ENCODE measurements at regions not wholly inside any gene's neighbourhood (a gene's known extent, or its start where the extent isn't known, plus 50 kb on each side); places are given as distances from the start of the nearest gene placed in this dataset.

DNA sequence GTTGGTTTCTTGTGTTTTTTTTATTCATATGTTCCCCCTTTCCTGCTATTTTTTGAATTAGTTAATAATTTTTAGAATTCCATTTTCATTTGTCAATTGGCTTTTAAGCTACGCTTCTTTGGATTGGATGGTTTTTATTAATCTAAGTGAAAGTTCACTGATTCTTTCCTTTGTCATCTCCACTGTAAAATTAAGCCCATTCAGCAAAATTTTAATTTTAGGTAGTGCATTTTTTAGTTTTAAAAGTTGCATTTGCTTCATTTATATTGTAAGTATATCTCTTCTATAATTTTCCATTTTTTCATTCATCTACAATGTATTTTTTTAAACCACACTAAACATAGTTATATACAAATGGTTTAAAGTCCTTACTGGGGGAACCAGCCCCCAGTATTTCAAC lies 417.3 kb upstream of the HTR2C start:
- H3K27ac ChIP-seq (ENCODE audit: low read length), result no peak overlapping the region
- no peaks in the 10 kb centered on the region for H3K36me3 ChIP-seq (ENCODE audit: control insufficient read depth, low read depth, low read length)
- H3K27me3 ChIP-seq (ENCODE audit: control insufficient read depth, insufficient read depth, low read length), result no peaks in the 10 kb centered on the region
- no peaks in the 10 kb centered on the region for H3K4me1 ChIP-seq (ENCODE audit: control insufficient read depth, low read depth, low read length)
- no peak overlapping the region for H3K9ac ChIP-seq (ENCODE audit: low read length)
- no peak overlapping the region for H3K4me3 ChIP-seq (ENCODE audit: low read length)
- peaks cover 10% of the 10 kb centered on the region for H3K9me3 ChIP-seq (ENCODE audit: control insufficient read depth, low read depth, low read length)

DNA sequence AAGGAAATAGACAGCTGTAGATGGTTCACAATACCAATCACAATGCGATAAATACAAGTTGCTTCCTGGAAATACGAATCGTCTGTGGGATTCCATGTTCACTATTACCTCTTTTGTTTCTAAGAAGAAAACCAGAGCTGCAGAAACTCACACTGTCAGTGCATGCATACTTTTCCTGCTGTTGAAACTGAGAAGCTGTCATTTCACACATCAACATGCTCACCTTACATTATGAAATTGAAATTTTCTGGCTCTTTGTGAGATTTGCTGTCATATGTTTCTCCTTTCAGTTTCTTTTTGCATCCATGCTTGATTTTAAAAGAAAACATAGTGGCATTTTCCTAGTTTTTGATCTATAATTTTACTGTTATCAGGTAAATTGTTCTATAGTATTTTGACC lies 418.3 kb upstream of the HTR2C start:
- Histone ChIP-seq H3K4me3 (ENCODE audit: low read length) (no peak overlapping the region), H3K4me1 (ENCODE audit: control insufficient read depth, low read depth, low read length) (no peaks in the 10 kb centered on the region), H3K9me3 (ENCODE audit: control insufficient read depth, low read depth, low read length) (peaks cover 10% of the 10 kb centered on the region), H3K9ac (ENCODE audit: low read length) (no peak overlapping the region), H3K27ac (ENCODE audit: low read length) (no peak overlapping the region), H3K36me3 (ENCODE audit: control insufficient read depth, low read depth, low read length) (no peaks in the 10 kb centered on the region), H3K27me3 (ENCODE audit: control insufficient read depth, insufficient read depth, low read length) (no peaks in the 10 kb centered on the region)

DNA sequence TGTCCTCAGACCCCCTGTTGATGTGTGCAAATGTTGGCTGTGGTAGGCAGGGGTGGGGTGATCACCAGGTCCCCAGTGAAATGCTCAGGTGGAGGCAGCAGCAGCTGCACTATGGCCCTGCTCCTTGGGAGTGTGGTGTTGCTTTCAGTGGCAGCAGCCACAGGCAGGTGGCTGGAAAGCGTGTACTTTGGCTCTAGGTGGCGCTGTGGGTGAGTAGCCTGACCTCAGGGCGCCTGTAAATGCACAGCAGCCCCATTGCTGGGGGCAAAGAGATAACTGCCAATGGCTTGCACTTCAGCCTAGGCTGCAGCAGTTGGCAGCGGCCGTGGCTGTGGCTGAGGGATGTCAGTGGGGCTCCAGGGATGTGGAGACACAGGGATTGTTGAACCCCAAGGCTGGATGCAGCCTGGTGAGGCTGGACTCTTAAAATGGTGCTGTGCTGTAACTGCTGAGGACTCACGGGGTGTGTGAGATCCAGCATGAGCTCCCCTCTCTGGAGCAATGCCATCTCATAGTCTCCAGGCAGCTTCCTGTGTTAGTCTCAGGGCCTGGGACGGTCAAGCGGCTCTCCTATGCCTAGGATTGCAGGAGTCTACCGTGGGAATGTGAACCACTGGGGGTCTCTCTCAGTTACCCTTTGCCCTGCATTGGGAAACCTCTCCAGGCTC lies 421.7 kb upstream of the HTR2C start:
- no peak overlapping the region for H3K4me3 ChIP-seq (ENCODE audit: low read length)
- H3K27ac ChIP-seq (ENCODE audit: low read length), result no peak overlapping the region
- no peaks in the 10 kb centered on the region for H3K36me3 ChIP-seq (ENCODE audit: control insufficient read depth, low read depth, low read length)
- H3K4me1 ChIP-seq (ENCODE audit: control insufficient read depth, low read depth, low read length), result no peaks in the 10 kb centered on the region
- no peak overlapping the region for H3K9ac ChIP-seq (ENCODE audit: low read length)
- H3K9me3 ChIP-seq (ENCODE audit: control insufficient read depth, low read depth, low read length), result peaks cover 8% of the 10 kb centered on the region
- H3K27me3 ChIP-seq (ENCODE audit: control insufficient read depth, insufficient read depth, low read length), result no peaks in the 10 kb centered on the region

DNA sequence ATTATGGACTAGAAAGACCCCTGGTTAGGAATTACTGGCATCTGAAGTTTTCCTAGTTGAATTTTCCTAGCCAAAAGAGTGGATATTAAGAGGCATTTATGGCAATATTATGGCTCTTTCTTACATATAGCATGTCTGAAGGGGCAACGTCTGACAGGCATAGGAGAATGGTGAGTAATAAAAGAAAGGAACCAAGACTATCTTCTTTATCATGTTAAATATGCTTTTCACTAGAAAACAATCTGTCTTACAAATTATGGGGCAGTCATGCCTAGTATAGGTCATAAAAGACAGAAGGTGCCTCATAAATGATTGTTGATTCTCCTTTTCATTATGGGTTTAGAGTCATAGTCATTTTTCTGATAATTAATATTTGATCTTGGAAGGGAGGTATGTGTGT lies 431.1 kb upstream of the HTR2C start:
- H3K4me1 ChIP-seq (ENCODE audit: control insufficient read depth, low read depth, low read length), result no peaks in the 10 kb centered on the region
- no peak overlapping the region for H3K9ac ChIP-seq (ENCODE audit: low read length)
- no peaks in the 10 kb centered on the region for H3K27me3 ChIP-seq (ENCODE audit: control insufficient read depth, insufficient read depth, low read length)
- H3K9me3 ChIP-seq (ENCODE audit: control insufficient read depth, low read depth, low read length), result no peaks in the 10 kb centered on the region
- H3K36me3 ChIP-seq (ENCODE audit: control insufficient read depth, low read depth, low read length), result no peaks in the 10 kb centered on the region
- H3K27ac ChIP-seq (ENCODE audit: low read length), result no peak overlapping the region
- H3K4me3 ChIP-seq (ENCODE audit: low read length), result no peak overlapping the region

DNA sequence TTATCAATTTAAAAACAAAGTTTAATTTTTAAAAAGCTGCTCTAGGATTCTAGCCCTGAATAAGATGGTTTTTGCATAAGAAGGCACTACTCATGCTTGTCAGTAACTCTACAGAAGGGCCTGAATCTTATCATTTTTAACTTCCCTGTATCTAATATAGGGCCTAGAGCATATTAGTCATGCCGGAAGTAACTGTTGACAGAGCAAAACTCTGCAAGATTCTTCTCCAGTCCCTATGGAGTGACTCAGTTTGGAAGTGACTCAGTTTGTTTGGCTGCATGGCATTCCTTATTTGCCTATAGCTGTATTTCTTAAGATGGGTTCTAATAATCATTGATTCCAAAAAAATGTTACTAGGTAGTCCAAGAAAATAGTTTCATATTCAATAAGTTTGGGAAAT lies 431.8 kb upstream of the HTR2C start:
- Histone ChIP-seq H3K4me3 (ENCODE audit: low read length) (no peak overlapping the region), H3K9ac (ENCODE audit: low read length) (no peak overlapping the region), H3K4me1 (ENCODE audit: control insufficient read depth, low read depth, low read length) (no peaks in the 10 kb centered on the region), H3K27me3 (ENCODE audit: control insufficient read depth, insufficient read depth, low read length) (no peaks in the 10 kb centered on the region), H3K27ac (ENCODE audit: low read length) (no peak overlapping the region), H3K36me3 (ENCODE audit: control insufficient read depth, low read depth, low read length) (no peaks in the 10 kb centered on the region), H3K9me3 (ENCODE audit: control insufficient read depth, low read depth, low read length) (no peaks in the 10 kb centered on the region)

DNA sequence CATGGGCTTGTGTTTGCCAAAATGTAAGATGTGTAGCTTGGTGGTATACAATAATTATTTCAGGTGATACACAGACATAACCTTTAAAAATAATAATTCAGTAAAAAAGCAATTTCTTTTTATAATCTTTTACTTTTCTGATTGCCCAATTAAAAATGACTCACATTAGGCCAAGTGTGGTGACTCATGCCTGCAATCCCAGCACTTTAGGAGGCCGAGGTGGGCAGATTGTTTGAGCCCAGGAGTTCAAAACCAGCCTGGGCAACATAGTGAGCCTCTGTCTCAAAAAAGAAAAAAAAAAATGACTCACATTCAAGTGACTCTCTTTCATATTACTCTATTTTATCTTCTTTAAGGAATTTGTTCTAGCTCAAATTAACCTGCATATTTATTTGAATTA lies 449.4 kb upstream of the HTR2C start:
- no peaks in the 10 kb centered on the region for H3K27me3 ChIP-seq (ENCODE audit: control insufficient read depth, insufficient read depth, low read length)
- no peak overlapping the region for H3K27ac ChIP-seq (ENCODE audit: low read length)
- H3K4me1 ChIP-seq (ENCODE audit: control insufficient read depth, low read depth, low read length), result no peaks in the 10 kb centered on the region
- H3K4me3 ChIP-seq (ENCODE audit: low read length), result no peak overlapping the region
- H3K36me3 ChIP-seq (ENCODE audit: control insufficient read depth, low read depth, low read length), result no peaks in the 10 kb centered on the region
- H3K9me3 ChIP-seq (ENCODE audit: control insufficient read depth, low read depth, low read length), result no peaks in the 10 kb centered on the region
- H3K9ac ChIP-seq (ENCODE audit: low read length), result no peak overlapping the region

DNA sequence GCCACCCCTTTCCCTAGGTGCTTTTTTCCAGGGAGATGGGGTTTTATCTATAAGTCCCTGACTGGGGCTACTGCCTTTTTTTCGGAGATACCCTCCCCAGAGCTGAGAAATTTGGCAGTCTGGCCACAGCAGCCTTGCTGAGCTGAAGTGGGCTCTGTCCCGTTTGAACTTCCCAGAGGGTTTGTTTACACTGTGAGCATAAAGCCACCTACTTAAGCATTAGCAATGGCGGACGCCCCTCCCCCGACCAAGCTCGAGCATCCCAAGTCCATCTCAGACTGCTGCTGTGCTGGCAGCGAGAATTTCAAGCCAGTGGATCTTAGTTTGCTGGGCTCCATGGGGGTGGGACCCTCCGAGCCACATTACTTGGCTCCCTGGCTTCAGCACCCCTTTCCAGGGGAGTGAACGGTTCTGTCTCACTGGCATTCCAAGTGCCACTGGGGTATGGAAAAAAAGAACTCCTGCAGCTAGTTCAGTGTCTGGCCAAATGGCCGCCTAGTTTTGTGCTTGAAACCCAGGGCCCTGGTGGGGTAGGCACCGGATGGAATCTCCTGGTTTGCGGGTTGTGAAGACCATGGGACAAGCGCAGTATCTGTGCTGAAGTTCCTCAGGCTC lies 456.4 kb upstream of the HTR2C start:
- Histone ChIP-seq H3K4me1 (ENCODE audit: control insufficient read depth, low read depth, low read length) (peaks cover 9% of the 10 kb centered on the region), H3K36me3 (ENCODE audit: control insufficient read depth, low read depth, low read length) (no peaks in the 10 kb centered on the region), H3K9ac (ENCODE audit: low read length) (no peak overlapping the region), H3K27me3 (ENCODE audit: control insufficient read depth, insufficient read depth, low read length) (no peaks in the 10 kb centered on the region), H3K9me3 (ENCODE audit: control insufficient read depth, low read depth, low read length) (no peaks in the 10 kb centered on the region), H3K27ac (ENCODE audit: low read length) (no peak overlapping the region), H3K4me3 (ENCODE audit: low read length) (no peak overlapping the region)

DNA sequence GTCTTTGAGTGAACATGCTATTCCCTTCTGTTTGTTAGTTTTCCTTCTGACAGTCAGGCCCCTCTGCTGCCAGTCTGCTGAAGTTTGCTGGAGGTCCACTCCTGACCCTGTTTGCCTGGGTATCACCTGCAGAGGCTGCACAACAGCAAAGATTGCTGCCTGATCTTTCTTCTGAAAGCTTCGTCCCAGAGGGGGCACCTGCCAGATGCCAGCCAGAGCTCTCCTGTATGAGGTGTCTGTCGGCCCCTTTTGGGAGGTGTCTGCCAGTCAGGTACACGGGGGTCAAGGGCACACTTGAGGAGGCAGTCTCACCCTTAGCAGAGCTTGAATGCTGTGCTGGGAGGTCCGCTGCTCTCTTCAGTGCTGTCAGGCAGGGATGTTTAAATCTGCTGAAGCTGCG lies 456.9 kb upstream of the HTR2C start:
- Histone ChIP-seq H3K4me1 (ENCODE audit: control insufficient read depth, low read depth, low read length) (peaks cover 9% of the 10 kb centered on the region), H3K9ac (ENCODE audit: low read length) (no peak overlapping the region), H3K36me3 (ENCODE audit: control insufficient read depth, low read depth, low read length) (no peaks in the 10 kb centered on the region), H3K4me3 (ENCODE audit: low read length) (no peak overlapping the region), H3K27me3 (ENCODE audit: control insufficient read depth, insufficient read depth, low read length) (no peaks in the 10 kb centered on the region), H3K27ac (ENCODE audit: low read length) (no peak overlapping the region), H3K9me3 (ENCODE audit: control insufficient read depth, low read depth, low read length) (no peaks in the 10 kb centered on the region)

DNA sequence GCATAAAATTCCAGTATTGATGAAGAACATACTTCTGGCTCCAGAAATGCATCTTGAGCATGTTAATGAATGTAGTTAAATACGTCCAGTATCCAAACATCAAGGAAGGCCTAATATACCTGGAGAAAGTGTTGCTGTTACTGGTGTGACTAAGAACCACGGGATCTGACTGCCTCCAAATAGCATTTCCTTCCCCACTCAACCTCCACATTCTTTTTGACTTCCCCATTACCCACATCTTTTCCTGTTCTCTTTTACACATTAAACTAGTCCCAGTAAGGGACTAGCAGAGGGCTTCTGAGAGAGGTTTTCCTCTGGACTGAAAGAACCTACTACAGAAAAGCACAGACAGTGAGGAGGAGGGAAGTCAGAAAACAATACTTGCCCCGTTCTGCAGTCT lies 482.8 kb upstream of the HTR2C start:
- H3K4me3 ChIP-seq (ENCODE audit: low read length), result no peak overlapping the region
- H3K9me3 ChIP-seq (ENCODE audit: control insufficient read depth, low read depth, low read length), result no peaks in the 10 kb centered on the region
- no peaks in the 10 kb centered on the region for H3K36me3 ChIP-seq (ENCODE audit: control insufficient read depth, low read depth, low read length)
- peaks cover 3% of the 10 kb centered on the region for H3K4me1 ChIP-seq (ENCODE audit: control insufficient read depth, low read depth, low read length)
- no peak overlapping the region for H3K9ac ChIP-seq (ENCODE audit: low read length)
- H3K27me3 ChIP-seq (ENCODE audit: control insufficient read depth, insufficient read depth, low read length), result no peaks in the 10 kb centered on the region
- H3K27ac ChIP-seq (ENCODE audit: low read length), result no peak overlapping the region

DNA sequence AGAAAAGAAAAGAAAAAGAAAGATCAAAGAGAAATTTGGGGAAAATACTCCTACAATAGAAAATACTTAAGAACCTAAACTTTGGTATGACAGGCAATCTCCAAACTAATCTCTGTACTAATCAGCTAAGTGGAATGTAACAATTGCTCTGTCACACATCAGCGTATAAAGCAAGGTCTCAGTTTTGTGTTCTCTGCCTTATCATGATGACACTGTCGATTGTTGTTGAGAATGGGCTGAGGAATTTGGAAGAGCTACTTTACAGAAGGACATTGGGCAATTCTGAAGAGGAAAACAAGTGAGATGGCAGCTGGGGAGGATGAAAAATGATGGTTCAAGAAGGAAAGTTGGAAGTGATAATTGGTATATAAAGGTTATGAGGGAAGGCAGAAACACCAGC lies 486.0 kb upstream of the HTR2C start:
- no peak overlapping the region for H3K27ac ChIP-seq (ENCODE audit: low read length)
- no peaks in the 10 kb centered on the region for H3K27me3 ChIP-seq (ENCODE audit: control insufficient read depth, insufficient read depth, low read length)
- H3K9ac ChIP-seq (ENCODE audit: low read length), result no peak overlapping the region

DNA sequence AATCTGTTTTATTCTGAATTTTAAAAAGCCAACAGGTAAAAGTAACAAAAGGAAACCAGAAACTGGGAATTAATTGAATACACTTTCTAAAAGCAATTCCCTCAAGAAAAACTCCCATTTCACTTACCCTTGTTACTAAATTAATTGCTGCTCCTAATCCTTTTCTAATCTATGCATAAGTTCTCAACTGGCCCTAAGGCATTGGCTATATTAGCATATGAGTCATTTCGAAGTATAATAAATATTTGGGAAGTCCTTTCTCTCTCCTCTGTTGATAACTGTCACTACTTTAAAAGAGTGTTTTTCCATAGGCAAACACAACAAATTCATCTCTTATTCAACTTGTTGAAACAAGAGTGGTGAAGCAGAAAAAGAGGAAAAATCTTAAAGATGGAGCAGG lies 486.5 kb upstream of the HTR2C start:
- Histone ChIP-seq H3K9ac (ENCODE audit: low read length) (no peak overlapping the region), H3K9me3 (ENCODE audit: control insufficient read depth, low read depth, low read length) (no peaks in the 10 kb centered on the region), H3K27me3 (ENCODE audit: control insufficient read depth, insufficient read depth, low read length) (no peaks in the 10 kb centered on the region), H3K4me1 (ENCODE audit: control insufficient read depth, low read depth, low read length) (peaks cover 3% of the 10 kb centered on the region), H3K4me3 (ENCODE audit: low read length) (no peak overlapping the region), H3K36me3 (ENCODE audit: control insufficient read depth, low read depth, low read length) (no peaks in the 10 kb centered on the region), H3K27ac (ENCODE audit: low read length) (no peak overlapping the region)

More for the DNA sequence above, 486.0 kb upstream of the HTR2C start:
- H3K4me1 ChIP-seq (ENCODE audit: control insufficient read depth, low read depth, low read length), result peaks cover 3% of the 10 kb centered on the region
- no peaks in the 10 kb centered on the region for H3K36me3 ChIP-seq (ENCODE audit: control insufficient read depth, low read depth, low read length)
- H3K4me3 ChIP-seq (ENCODE audit: low read length), result no peak overlapping the region
- no peaks in the 10 kb centered on the region for H3K9me3 ChIP-seq (ENCODE audit: control insufficient read depth, low read depth, low read length)

DNA sequence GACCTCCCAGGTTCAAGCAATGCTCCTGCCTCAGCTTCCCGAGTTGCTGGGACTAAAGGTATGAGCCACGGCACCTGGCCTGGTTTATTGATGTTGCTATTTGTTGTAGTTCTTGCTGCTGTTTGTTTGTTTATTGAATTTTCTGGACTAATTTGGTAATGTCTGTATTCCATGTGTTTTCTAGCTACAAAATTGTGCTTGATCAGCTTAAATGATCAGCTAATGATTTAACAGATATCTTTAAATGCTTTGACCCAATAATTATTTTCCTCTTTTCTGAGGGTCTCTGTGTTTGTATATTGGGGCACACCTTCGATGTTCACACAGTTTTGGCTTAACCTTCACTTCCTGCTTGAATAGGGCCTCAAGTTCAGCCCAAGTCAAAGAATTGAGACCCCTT lies 488.1 kb upstream of the HTR2C start:
- H3K4me1 ChIP-seq (ENCODE audit: control insufficient read depth, low read depth, low read length), result peaks cover 3% of the 10 kb centered on the region
- peaks cover 7% of the 10 kb centered on the region for H3K9me3 ChIP-seq (ENCODE audit: control insufficient read depth, low read depth, low read length)
- no peak overlapping the region for H3K27ac ChIP-seq (ENCODE audit: low read length)

More for the DNA sequence above, 488.1 kb upstream of the HTR2C start:
- no peaks in the 10 kb centered on the region for H3K27me3 ChIP-seq (ENCODE audit: control insufficient read depth, insufficient read depth, low read length)
- no peak overlapping the region for H3K9ac ChIP-seq (ENCODE audit: low read length)
- H3K4me3 ChIP-seq (ENCODE audit: low read length), result no peak overlapping the region
- H3K36me3 ChIP-seq (ENCODE audit: control insufficient read depth, low read depth, low read length), result no peaks in the 10 kb centered on the region

Measured in iPS-18a (cell line).